Stimulated activated effector memory CD8-positive, alpha-beta T cell treated with anti-CD3 and anti-CD28 coated beads, Interleukin-12 subunit alpha, Interleukin-12 subunit beta, amount 100 ng/mL, for 72 hours (primary cell): ENCODE measurements at regions not wholly inside any gene's neighbourhood (a gene's known extent, or its start where the extent isn't known, plus 50 kb on each side); places are given as distances from the start of the nearest gene placed in this dataset.

Experiments used
- ATAC-seq: fragments of 150-1000 bp; cut with Tn5 transposase; 2 replicates; pipeline ENCODE4 v1.10.0; 2021
- DNase-seq, 2 donors: peaks; one replicate each; pipeline ENCODE4 v3.0.0; 2021 to 2022; ENCODE audit warnings: low spot score in 2 of 2
- H3K27ac Mint-ChIP-seq: one replicate; pipeline ENCODE4 v1.8.0; 2022; ENCODE audit warnings: mild to moderate bottlenecking, mixed read lengths
- H3K36me3 Mint-ChIP-seq: one replicate; pipeline ENCODE4 v1.8.0; 2022; ENCODE audit warnings: mild to moderate bottlenecking, mixed read lengths
- H3K4me1 Mint-ChIP-seq: one replicate; pipeline ENCODE4 v1.8.0; 2022; ENCODE audit warnings: mixed read lengths
- H3K4me3 Mint-ChIP-seq: one replicate; pipeline ENCODE4 v1.8.0; 2022; ENCODE audit warnings: mild to moderate bottlenecking, mixed read lengths
- H3K9me3 Mint-ChIP-seq: one replicate; pipeline ENCODE4 v1.8.0; 2022; ENCODE audit warnings: mixed read lengths

DNA sequence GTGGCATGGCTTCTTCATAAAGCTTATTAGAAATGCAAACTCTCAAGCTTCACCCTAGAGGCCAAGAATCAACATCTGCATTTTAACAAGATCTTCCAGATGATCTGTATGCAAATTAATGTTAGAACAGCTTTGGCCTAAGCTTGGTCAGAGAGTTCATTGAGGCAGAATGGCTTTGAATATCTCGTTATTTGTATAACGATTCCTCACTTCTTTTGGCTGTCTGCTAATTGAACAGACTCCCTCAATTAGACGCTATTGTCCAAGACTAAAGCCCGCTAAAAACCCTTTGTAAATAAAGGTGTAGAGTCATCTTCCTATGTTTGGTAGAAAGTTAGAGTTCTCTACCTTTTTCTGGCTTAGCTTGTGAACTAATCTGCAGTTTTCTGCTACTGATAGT, 1453.7 kb downstream of the CDH8 start:
- Mint-ChIP-seq H3K4me1 (no peaks in the 10 kb centered on the region), H3K4me3 (no peak overlapping the region), H3K9me3 (peaks cover 22% of the 10 kb centered on the region), H3K27ac (no peak overlapping the region), H3K36me3 (no peaks in the 10 kb centered on the region)
- ATAC-seq, result no peak
- no peak for DNase-seq

GRCh38 chr16:60566901-60567300, 1469.3 kb downstream of the CDH8 start:
- H3K4me3 Mint-ChIP-seq, result no peak overlapping the region
- H3K36me3 Mint-ChIP-seq, result no peaks in the 10 kb centered on the region
- ATAC-seq (no peak), DNase-seq (no peak)
- no peaks in the 10 kb centered on the region for H3K4me1 Mint-ChIP-seq
- no peak overlapping the region for H3K27ac Mint-ChIP-seq
- peaks cover 26% of the 10 kb centered on the region for H3K9me3 Mint-ChIP-seq

DNA sequence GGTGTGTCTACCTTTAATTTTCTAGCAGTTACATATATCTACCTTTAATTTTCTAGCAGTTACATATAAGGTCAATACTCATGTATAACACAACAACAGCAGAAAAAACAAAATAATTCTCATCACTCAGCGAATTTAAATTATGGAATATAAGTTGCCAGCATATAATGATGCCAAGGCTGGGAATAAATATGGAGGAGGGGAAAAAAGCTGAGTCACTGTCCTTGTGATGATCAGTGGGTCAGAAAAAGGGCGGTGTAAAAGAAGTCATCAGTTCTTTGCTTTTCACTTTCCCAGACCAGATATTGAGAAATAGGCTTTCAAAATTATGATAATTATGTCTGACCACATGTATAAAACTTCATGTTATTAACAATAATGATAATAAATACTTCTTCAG, 1471.7 kb downstream of the CDH8 start:
- Mint-ChIP-seq H3K9me3 (peaks cover 22% of the 10 kb centered on the region), H3K4me3 (no peak overlapping the region), H3K36me3 (no peaks in the 10 kb centered on the region), H3K27ac (no peak overlapping the region), H3K4me1 (no peaks in the 10 kb centered on the region)
- DNase-seq (no peak), ATAC-seq (no peak)

DNA sequence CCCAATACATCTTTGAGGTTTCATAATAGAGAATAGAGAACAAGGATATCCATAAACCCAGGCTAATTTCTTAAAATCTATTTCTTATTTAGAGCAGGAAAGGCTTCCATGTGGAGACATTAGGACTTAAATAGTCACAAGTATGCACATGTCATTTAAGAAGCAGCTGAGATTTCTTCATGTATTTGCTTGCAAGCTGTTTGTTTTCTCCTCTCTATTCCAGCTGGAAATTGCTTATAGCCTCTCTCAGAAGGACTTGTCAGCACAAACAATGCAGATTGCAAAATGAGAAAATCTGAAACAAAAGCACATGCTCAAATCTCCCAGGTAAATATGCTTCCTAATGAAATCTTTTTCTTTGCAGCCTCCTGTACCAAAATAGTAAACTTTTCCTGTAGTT, 1473.1 kb downstream of the CDH8 start:
- H3K9me3 Mint-ChIP-seq, result peaks cover 19% of the 10 kb centered on the region
- no peak for DNase-seq
- no peaks in the 10 kb centered on the region for H3K4me1 Mint-ChIP-seq
- no peak for ATAC-seq
- H3K27ac Mint-ChIP-seq, result no peak overlapping the region
- no peak overlapping the region for H3K4me3 Mint-ChIP-seq
- no peaks in the 10 kb centered on the region for H3K36me3 Mint-ChIP-seq

- no peak overlapping the region for H3K4me3 Mint-ChIP-seq
- peaks cover 18% of the 10 kb centered on the region for H3K9me3 Mint-ChIP-seq
- H3K27ac Mint-ChIP-seq, result no peak overlapping the region
- ATAC-seq (no peak), DNase-seq (no peak)
- H3K4me1 Mint-ChIP-seq, result no peaks in the 10 kb centered on the region
- no peaks in the 10 kb centered on the region for H3K36me3 Mint-ChIP-seq
Measured at GRCh38 chr16:60558936-60559335, 1477.3 kb downstream of the CDH8 start.

DNA sequence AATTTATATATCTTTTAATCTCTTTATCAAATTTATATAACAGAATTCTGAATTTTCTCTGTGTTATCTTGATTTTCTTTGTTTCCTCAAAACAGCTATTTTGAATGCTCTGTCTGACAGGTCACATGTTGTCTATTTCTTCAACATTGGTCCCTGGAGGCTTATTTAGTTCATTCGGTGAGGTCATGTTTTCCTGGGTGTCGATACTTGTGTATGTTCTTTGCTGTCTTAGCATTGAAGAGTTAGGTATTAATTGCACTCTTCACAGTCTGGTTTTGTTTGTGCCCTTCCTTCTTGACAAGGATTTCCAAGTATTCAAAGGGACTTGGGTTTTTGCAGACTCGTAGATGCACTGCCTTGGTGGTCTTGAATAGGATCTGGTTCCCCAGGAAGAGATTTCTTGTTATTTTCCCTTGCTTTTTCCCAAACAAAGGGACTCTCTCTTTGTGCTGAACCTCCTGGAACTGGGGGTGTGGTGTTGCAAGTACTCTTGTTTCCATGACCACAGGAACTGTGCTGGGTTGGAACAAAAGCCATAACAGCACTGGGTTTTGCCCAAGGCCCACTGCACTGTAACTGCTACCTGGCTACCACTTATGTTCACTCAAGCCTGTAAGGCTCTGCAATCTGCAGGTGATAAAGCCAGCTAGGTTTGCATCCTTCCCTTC, 1483.0 kb downstream of the CDH8 start:
- no peak overlapping the region for H3K27ac Mint-ChIP-seq
- DNase-seq (no peak), ATAC-seq (no peak)
- H3K4me3 Mint-ChIP-seq, result no peak overlapping the region
- no peaks in the 10 kb centered on the region for H3K36me3 Mint-ChIP-seq
- no peaks in the 10 kb centered on the region for H3K4me1 Mint-ChIP-seq
- H3K9me3 Mint-ChIP-seq, result peaks cover 36% of the 10 kb centered on the region

- DNase-seq (no peak), ATAC-seq (no peak)
- Mint-ChIP-seq H3K9me3 (peaks cover 21% of the 10 kb centered on the region), H3K4me3 (no peak overlapping the region), H3K27ac (no peak overlapping the region), H3K4me1 (no peaks in the 10 kb centered on the region), H3K36me3 (no peaks in the 10 kb centered on the region)
Measured at GRCh38 chr16:60541535-60541934, 1494.7 kb downstream of the CDH8 start.

- DNase-seq (no peak), ATAC-seq (no peak)
- Mint-ChIP-seq H3K9me3 (peaks cover 9% of the 10 kb centered on the region), H3K4me3 (no peak overlapping the region), H3K27ac (no peak overlapping the region), H3K36me3 (no peaks in the 10 kb centered on the region), H3K4me1 (no peaks in the 10 kb centered on the region)
Measured at GRCh38 chr16:60510941-60511340, 1525.3 kb downstream of the CDH8 start.

DNA sequence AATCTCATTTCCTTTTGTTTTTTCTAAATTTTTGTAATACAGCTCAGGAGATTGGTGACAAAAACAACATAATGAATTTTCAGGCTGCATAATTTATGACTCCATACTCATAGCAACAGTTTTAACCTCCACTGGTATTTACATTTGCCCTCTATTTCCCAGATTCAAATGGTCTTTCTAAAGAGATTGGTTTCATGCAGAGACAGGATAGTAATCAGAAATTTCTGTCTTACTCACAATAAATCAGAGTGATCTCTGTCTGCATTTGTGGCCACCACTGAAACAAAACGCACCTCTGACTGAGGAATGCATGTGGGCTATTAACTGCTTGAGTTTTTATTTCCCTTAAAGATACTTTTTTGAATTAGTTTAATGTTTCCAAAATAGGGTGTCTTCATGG, 1526.0 kb downstream of the CDH8 start:
- Mint-ChIP-seq H3K27ac (no peak overlapping the region), H3K9me3 (peaks cover 11% of the 10 kb centered on the region)
- DNase-seq, result no peak

GRCh38 chr16:60491273-60491672, 1545.0 kb downstream of the CDH8 start:
- Mint-ChIP-seq H3K27ac (no peak overlapping the region), H3K36me3 (no peaks in the 10 kb centered on the region), H3K9me3 (peaks cover 30% of the 10 kb centered on the region), H3K4me3 (no peak overlapping the region), H3K4me1 (no peaks in the 10 kb centered on the region)
- DNase-seq, result no peak
- no peak for ATAC-seq

More for the DNA sequence above, 1526.0 kb downstream of the CDH8 start:
- no peak overlapping the region for H3K4me3 Mint-ChIP-seq
- ATAC-seq, result no peak
- H3K4me1 Mint-ChIP-seq, result no peaks in the 10 kb centered on the region
- no peaks in the 10 kb centered on the region for H3K36me3 Mint-ChIP-seq

DNA sequence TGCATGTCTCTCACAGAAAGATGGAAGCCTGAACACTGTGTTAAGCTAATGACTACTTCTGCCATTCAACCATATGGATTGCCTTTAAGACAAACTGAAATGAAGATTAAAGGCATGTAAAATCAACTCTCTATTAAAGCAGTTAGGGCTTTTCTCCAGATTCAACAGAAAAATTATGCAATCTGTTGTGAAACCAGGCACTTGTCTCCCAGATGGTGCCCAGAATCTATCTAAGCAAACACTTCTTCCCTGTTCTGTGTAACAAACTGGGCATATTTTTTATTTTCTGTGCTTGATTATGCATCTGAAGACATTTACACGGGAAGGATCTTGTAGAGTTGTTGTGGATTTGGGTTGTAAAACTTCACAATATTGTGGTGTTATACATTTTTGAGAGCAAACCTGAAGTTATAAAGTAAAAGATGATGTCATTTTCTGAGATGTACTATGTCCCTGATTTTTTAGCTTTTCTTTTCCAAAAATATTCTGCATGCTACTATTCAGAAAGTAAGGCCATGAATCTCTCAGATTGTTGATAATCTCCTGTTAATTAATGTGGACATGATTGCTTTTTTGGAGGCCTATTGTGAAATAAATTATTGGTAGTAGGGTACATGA, 1550.3 kb downstream of the CDH8 start:
- DNase-seq, result no peak
- no peaks in the 10 kb centered on the region for H3K4me1 Mint-ChIP-seq
- H3K36me3 Mint-ChIP-seq, result no peaks in the 10 kb centered on the region
- no peak for ATAC-seq
- H3K9me3 Mint-ChIP-seq, result peaks cover 28% of the 10 kb centered on the region
- no peak overlapping the region for H3K4me3 Mint-ChIP-seq
- no peak overlapping the region for H3K27ac Mint-ChIP-seq

GRCh38 chr16:60484901-60485300, 1551.3 kb downstream of the CDH8 start:
- ATAC-seq (no peak), DNase-seq (no peak)

GRCh38 chr16:60481591-60481990, 1554.6 kb downstream of the CDH8 start:
- Mint-ChIP-seq H3K27ac (no peak overlapping the region), H3K9me3 (peaks cover 19% of the 10 kb centered on the region), H3K36me3 (no peaks in the 10 kb centered on the region), H3K4me3 (no peak overlapping the region), H3K4me1 (no peaks in the 10 kb centered on the region)
- DNase-seq (no peak), ATAC-seq (no peak)

More at GRCh38 chr16:60484901-60485300, 1551.3 kb downstream of the CDH8 start:
- H3K27ac Mint-ChIP-seq, result no peak overlapping the region
- H3K36me3 Mint-ChIP-seq, result no peaks in the 10 kb centered on the region
- no peak overlapping the region for H3K4me3 Mint-ChIP-seq
- H3K4me1 Mint-ChIP-seq, result no peaks in the 10 kb centered on the region
- peaks cover 30% of the 10 kb centered on the region for H3K9me3 Mint-ChIP-seq

DNA sequence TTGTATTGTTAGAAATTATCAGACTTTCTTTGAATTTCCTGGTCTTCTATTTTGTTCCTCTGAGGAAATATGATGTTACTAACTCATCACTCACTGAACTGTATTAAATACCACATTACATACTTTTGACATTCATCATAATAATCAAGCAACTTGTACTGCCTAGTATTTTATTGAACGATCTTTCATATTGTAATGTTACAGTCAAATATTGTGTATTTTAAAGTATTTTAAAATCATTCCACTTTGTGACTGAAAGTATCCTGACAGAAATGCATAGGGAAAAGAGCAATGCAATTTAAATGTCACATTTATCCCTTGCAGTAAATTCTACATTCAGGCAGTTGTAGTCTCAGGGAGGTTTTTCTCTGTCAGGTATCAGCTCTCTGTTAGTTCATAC, 1557.4 kb downstream of the CDH8 start:
- H3K4me3 Mint-ChIP-seq, result no peak overlapping the region

DNA sequence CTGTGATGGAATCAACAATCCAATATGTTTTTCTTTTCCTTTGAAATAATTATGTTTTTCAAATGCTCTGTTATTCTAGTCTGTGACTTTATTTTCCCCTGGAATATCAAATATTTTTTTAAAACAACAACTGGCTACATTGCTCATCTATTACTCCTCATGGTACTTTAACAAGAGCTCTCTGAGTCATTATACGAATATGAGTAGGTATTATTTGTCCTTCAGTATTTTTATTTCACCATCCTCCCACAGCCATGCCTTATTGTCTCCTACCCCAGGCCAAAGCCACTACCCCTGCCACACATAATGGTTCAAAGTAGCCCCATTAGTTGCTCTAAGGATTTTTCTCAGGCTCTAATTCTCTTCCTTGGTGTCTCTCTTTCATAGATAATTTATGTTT, 1572.3 kb downstream of the CDH8 start:
- ATAC-seq, result no peak
- H3K4me1 Mint-ChIP-seq, result no peaks in the 10 kb centered on the region
- no peak overlapping the region for H3K4me3 Mint-ChIP-seq
- DNase-seq, result no peak
- H3K9me3 Mint-ChIP-seq, result peaks cover 31% of the 10 kb centered on the region
- H3K36me3 Mint-ChIP-seq, result no peaks in the 10 kb centered on the region
- no peak overlapping the region for H3K27ac Mint-ChIP-seq

More for the DNA sequence above, 1557.4 kb downstream of the CDH8 start:
- ATAC-seq (no peak), DNase-seq (no peak)
- Mint-ChIP-seq H3K27ac (no peak overlapping the region), H3K36me3 (no peaks in the 10 kb centered on the region), H3K4me1 (no peaks in the 10 kb centered on the region), H3K9me3 (peaks cover 19% of the 10 kb centered on the region)

DNA sequence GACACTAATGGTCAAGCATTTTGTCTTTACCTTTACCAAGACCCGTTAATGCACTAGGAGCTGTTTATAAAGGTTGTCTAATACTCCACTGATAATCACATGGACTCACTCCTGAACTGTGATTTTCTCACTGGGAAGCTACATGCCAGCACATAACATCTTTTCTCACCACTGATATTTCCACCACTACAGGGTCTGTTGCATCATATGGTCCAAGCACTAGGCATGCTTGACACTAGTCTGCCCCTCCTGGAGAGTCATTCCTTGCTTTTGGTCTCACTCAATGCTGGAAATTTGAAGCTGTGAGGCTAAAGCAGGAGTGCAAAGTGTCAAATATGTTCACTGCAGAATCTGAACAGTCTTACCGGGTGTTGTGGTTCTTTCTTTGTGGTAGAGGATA, 1576.8 kb downstream of the CDH8 start:
- H3K9me3 Mint-ChIP-seq, result peaks cover 13% of the 10 kb centered on the region
- H3K4me3 Mint-ChIP-seq, result no peak overlapping the region
- ATAC-seq (no peak), DNase-seq (no peak)
- no peaks in the 10 kb centered on the region for H3K36me3 Mint-ChIP-seq
- H3K27ac Mint-ChIP-seq, result no peak overlapping the region
- H3K4me1 Mint-ChIP-seq, result no peaks in the 10 kb centered on the region
